RPMI7951 (cell line): ENCODE measurements at regions not wholly inside any gene's neighbourhood (a gene's known extent, or its start where the extent isn't known, plus 50 kb on each side); places are given as distances from the start of the nearest gene placed in this dataset.

Experiments
- DNase-seq: peaks from one replicate; pipeline ENCODE4 v3.0.0-alpha.2; 2012; ENCODE audit warnings: low read depth

- no peak for DNase-seq
Measured at GRCh38 chr2:3115301-3116042, 262.1 kb downstream of the EIPR1 start.

GRCh38 chr2:3114406-3115185, 263.0 kb downstream of the EIPR1 start:
- no peak for DNase-seq

GRCh38 chr2:3113769-3114168, 263.8 kb downstream of the EIPR1 start:
- DNase-seq = no peak

GRCh38 chr2:3113122-3113521, 264.5 kb downstream of the EIPR1 start:
- no peak for DNase-seq

- DNase-seq = no peak
Measured at GRCh38 chr2:3112553-3112952, 265.1 kb downstream of the EIPR1 start.

- DNase-seq = no peak
Measured at GRCh38 chr2:3112131-3112530, 265.5 kb downstream of the EIPR1 start.

GRCh38 chr2:3110994-3111666, 266.5 kb downstream of the EIPR1 start:
- peak; percentile 6 for DNase-seq

- DNase-seq = no peak
Measured at GRCh38 chr2:3110555-3110954, 267.1 kb downstream of the EIPR1 start.

GRCh38 chr2:3108710-3109702, 268.6 kb downstream of the EIPR1 start:
- DNase-seq = no peak

GRCh38 chr2:3108105-3108504, 269.5 kb downstream of the EIPR1 start:
- no peak for DNase-seq

GRCh38 chr2:3107567-3107966, 270.1 kb downstream of the EIPR1 start:
- no peak for DNase-seq

- DNase-seq = no peak
Measured at GRCh38 chr2:3105814-3106569, 271.6 kb downstream of the EIPR1 start.

- peak; percentile 21 for DNase-seq
Measured at GRCh38 chr2:3104958-3105813, 272.4 kb downstream of the EIPR1 start.

- DNase-seq = no peak
Measured at GRCh38 chr2:3104261-3104660, 273.4 kb downstream of the EIPR1 start.

- no peak for DNase-seq
Measured at GRCh38 chr2:3102922-3103569, 274.6 kb downstream of the EIPR1 start.

GRCh38 chr2:3102081-3102921, 275.3 kb downstream of the EIPR1 start:
- DNase-seq = no peak

- no peak for DNase-seq
Measured at GRCh38 chr2:3101016-3101942, 276.3 kb downstream of the EIPR1 start.
